ENCODE measurements at regions not wholly inside any gene's neighbourhood (a gene's known extent, or its start where the extent isn't known, plus 50 kb on each side); places are given as distances from the start of the nearest gene placed in this dataset.

- TF ChIP-seq ZNF232 (CRISPR knock-in tag; IDR thresholded peaks at IDR 0.05; ENCODE audit: borderline replicate concordance): no peak
- peak; percentile 69 for TF ChIP-seq PCBP2 (optimal IDR thresholded peaks at IDR 0.05; ENCODE audit: low read depth, low read length, poor library complexity, severe bottlenecking)
- no peak for TF ChIP-seq FOXC1 (CRISPR knock-in tag; IDR thresholded peaks at IDR 0.05; ENCODE audit: borderline replicate concordance)
- TF ChIP-seq PCBP1 (IDR thresholded peaks at IDR 0.05; ENCODE audit: borderline replicate concordance, low read depth, low read length): 0 out of 2 replicates have a peak, but pooled peaks have one; percentile 32
- peak; percentile 98 for TF ChIP-seq HNRNPK (IDR thresholded peaks at IDR 0.05; ENCODE audit: low read depth, low read length, poor library complexity, severe bottlenecking)
- no peak for TF ChIP-seq SMYD3 (CRISPR knock-in tag; IDR thresholded peaks at IDR 0.05)
- ChIA-PET POLR2A (no interaction called here), CTCF (ENCODE audit: low intra/inter-chr PET ratio, low total read pairs) (no interaction called here)
- peaks cover 54% of the 10 kb centered on the region for H3K4me1 ChIP-seq (ENCODE audit: insufficient read depth, low read length)
- no peaks in the 10 kb centered on the region for H3K36me3 ChIP-seq (replicated peaks in 1 of 2; ENCODE audit: control insufficient read depth in 1 of 2, insufficient read depth in 2 of 2, low read length in 2 of 2)
- in situ Hi-C loops (cut with HindIII; ENCODE audit: extremely low pct_ligation_motif_present, low pct_unique_long_range_greater_than_20kb) (no loop called here), intact Hi-C loops (cut with micrococcal nuclease; ENCODE audit: unreplicated experiment) (no loop called here)
- DNase-seq (ENCODE audit: low spot score) (no peak), FAIRE-seq (no peak), ATAC-seq (no peak)
- no peak overlapping the region for H3K4me2 ChIP-seq (ENCODE audit: low read depth, low read length)
- no peaks in the 10 kb centered on the region for H3K9me3 ChIP-seq (ENCODE audit: low read length)
- no peak overlapping the region for H3K9ac ChIP-seq (ENCODE audit: insufficient read depth, low read depth, low read length)
- H3K4me3 ChIP-seq (replicated peaks in 1 of 3; ENCODE audit: insufficient read depth in 1 of 3, low read depth in 2 of 3, low read length in 3 of 3): no peak overlapping the region
- BruUV-seq (replicated peaks): no TSS peak
- H2AFZ ChIP-seq (ENCODE audit: low read length): no peak overlapping the region
- no peaks in the 10 kb centered on the region for H4K20me1 ChIP-seq (ENCODE audit: insufficient read depth, low read length)
- H3K27me3 ChIP-seq (ENCODE audit: control insufficient read depth in 1 of 2, insufficient read depth in 2 of 2, low read length in 2 of 2): no peaks in the 10 kb centered on the region
- no peak overlapping the region for H3K27ac ChIP-seq (ENCODE audit: extremely low read length, insufficient read depth, low read length)
- no peaks in the 10 kb centered on the region for H3K79me2 ChIP-seq (ENCODE audit: insufficient read depth, low read length)
These were observed 143.1 kb downstream of the BTC start for GRCh38 chr4:74651198-74651597.

DNA sequence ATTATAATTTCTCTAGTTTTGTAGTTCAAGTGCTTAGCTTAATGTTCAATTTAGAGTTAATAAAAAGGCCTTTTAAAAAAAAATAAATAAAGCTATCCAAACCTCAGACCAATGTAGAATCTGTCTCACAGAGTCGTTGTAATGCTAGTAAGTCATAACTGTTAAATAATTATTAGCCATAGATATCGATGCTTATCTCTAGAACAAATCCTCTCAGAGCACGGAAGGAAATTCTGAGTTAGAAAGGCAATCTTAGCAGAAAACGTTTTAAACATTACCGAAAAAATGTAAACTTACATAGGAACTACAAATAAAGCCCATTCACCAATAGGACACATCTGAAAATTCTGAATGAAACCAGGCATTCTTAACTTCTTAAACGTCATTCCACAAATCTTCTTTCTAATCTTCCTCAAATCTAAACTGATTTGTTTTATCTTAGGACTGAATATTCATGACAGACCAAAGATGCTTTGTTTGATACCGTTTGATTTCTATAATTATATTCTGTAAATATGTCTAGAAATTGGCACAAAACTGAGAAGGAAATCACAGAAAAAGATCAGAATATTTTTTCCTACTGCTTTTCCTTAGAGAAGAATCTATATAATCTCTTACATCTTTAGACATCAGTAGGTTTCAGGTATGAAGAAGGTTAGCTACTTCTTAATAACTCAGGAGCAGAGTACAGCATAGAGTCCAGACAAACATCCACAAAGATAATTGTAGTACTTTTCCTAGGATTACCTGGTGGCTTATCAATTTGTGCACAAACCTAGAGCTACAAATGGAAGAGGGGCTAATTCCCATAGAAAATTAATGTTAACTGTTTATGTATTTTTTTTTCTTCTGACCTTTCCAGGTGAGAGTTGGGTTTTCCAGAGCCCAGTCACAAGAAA, 140.7 kb downstream of the BTC start:
- FAIRE-seq (no peak), DNase-seq (ENCODE audit: low spot score) (no peak), ATAC-seq (peak; percentile 64)
- Histone ChIP-seq H3K79me2 (ENCODE audit: insufficient read depth, low read length) (no peaks in the 10 kb centered on the region), H3K4me3 (replicated peaks in 1 of 3; ENCODE audit: insufficient read depth in 1 of 3, low read depth in 2 of 3, low read length in 3 of 3) (peak overlapping the region in 1 of 3 experiments; percentile 38; a peak in 2 of 6 replicates), H2AFZ (ENCODE audit: low read length) (no peak overlapping the region), H3K4me2 (ENCODE audit: low read depth, low read length) (peak overlapping the region; percentile 70), H4K20me1 (ENCODE audit: insufficient read depth, low read length) (no peaks in the 10 kb centered on the region), H3K4me1 (ENCODE audit: insufficient read depth, low read length) (peaks cover 70% of the 10 kb centered on the region), H3K27me3 (ENCODE audit: control insufficient read depth in 1 of 2, insufficient read depth in 2 of 2, low read length in 2 of 2) (no peaks in the 10 kb centered on the region), H3K9me3 (ENCODE audit: low read length) (no peaks in the 10 kb centered on the region), H3K27ac (ENCODE audit: extremely low read length, insufficient read depth, low read length) (peak overlapping the region; percentile 87), H3K9ac (ENCODE audit: insufficient read depth, low read depth, low read length) (peak overlapping the region; percentile 75), H3K36me3 (replicated peaks in 1 of 2; ENCODE audit: control insufficient read depth in 1 of 2, insufficient read depth in 2 of 2, low read length in 2 of 2) (no peaks in the 10 kb centered on the region)
- TF ChIP-seq ATF1 (CRISPR knock-in tag; IDR thresholded peaks at IDR 0.05) (no peak), RBFOX2 (IDR thresholded peaks at IDR 0.05; ENCODE audit: low read depth, low read length) (0 out of 2 replicates have a peak, but pooled peaks have one; percentile 34), CHD4 (IDR thresholded peaks at IDR 0.05; ENCODE audit: borderline replicate concordance, low read length) (peak; percentile 23; the same call in 1 of the 2 replicates)
- intact Hi-C loops (cut with micrococcal nuclease; ENCODE audit: unreplicated experiment) (loop anchor here (1.0 kb wide), 1 partner anchor 30 kb away; no protein-coding TSS in a partner anchor), in situ Hi-C loops (cut with HindIII; ENCODE audit: extremely low pct_ligation_motif_present, low pct_unique_long_range_greater_than_20kb) (no loop called here)
- BruUV-seq (replicated peaks): TSS peak; percentile 89
- WGBS (ENCODE audit: low lambda C conversion rate): 28% methylated on average over 7 of the region's 7 CpGs
- CTCF ChIA-PET (ENCODE audit: low intra/inter-chr PET ratio, low total read pairs): no interaction called here
- POLR2A ChIA-PET: interaction anchor here (0.9 to 1.6 kb wide), 17 partner anchors 10 to 496 kb away, joined by 3 to 38 read pairs (median 4); no protein-coding TSS in a partner anchor
